IMR-90 (cell line): ENCODE measurements at regions not wholly inside any gene's neighbourhood (a gene's known extent, or its start where the extent isn't known, plus 50 kb on each side); places are given as distances from the start of the nearest gene placed in this dataset.

Experiments used
- ATAC-seq: fragments of 200-7000 bp; cut with Tn5 transposase; 2 replicates; pipeline ENCODE4 v1.9.1; 2020; ENCODE audit warnings: low read depth, mild to moderate bottlenecking, moderate library complexity
- BruUV-seq: library from RNA; stranded (reverse); fragments of 400-500 nt; replicated peaks from 2 replicates; lab custom pipeline; 2021; lab: Mats Ljungman, UMichigan
- CTCF ChIA-PET: fragments of 300-600 bp; formaldehyde crosslinking; extraction: SDS; loops from one replicate; lab custom pipeline; 2021; ENCODE audit warnings: antibody characterized with exemption; lab: Yijun Ruan, JAX
- POLR2A ChIA-PET: fragments of 300-600 bp; sonication (Branson Sonifier 250); formaldehyde crosslinking; loops from one replicate; lab custom pipeline; 2022; ENCODE audit warnings: antibody characterized with exemption; ENCODE audit not compliant: unreplicated experiment; lab: Charles Lee
- DNase-seq: peaks from one replicate; pipeline ENCODE4 v3.0.0; 2013
- H2AFZ ChIP-seq: replicated peaks from 2 replicates; pipeline ENCODE3; 2013; ENCODE audit warnings: low read length, mild to moderate bottlenecking; ENCODE audit not compliant: poor library complexity
- H2AK5ac ChIP-seq: 2 replicates; pipeline ENCODE4 v1.6.1; 2013; ENCODE audit warnings: low read depth, low read length, inconsistent platforms
- H2AK9ac ChIP-seq: replicated peaks from 2 replicates; pipeline ENCODE3; 2013; ENCODE audit warnings: mild to moderate bottlenecking, low read depth, low read length, moderate library complexity; ENCODE audit not compliant: poor library complexity
- H2BK120ac ChIP-seq: 2 replicates; pipeline ENCODE4 v1.6.1; 2013; ENCODE audit warnings: low read depth, low read length, inconsistent platforms
- H2BK15ac ChIP-seq: 3 replicates; pipeline ENCODE4 v1.6.1; 2013; ENCODE audit warnings: low read depth, low read length, inconsistent platforms
- H2BK20ac ChIP-seq: 2 replicates; pipeline ENCODE4 v1.6.1; 2013; ENCODE audit warnings: low read depth, mild to moderate bottlenecking, inconsistent platforms, low read length, moderate library complexity
- H2BK5ac ChIP-seq: 2 replicates; pipeline ENCODE4 v1.6.1; 2013; ENCODE audit warnings: mild to moderate bottlenecking, low read depth, low read length, inconsistent platforms; ENCODE audit not compliant: poor library complexity, severe bottlenecking
- H3K14ac ChIP-seq: replicated peaks from 2 replicates; pipeline ENCODE4 v1.6.1; 2013; ENCODE audit warnings: low read depth, low read length, inconsistent platforms
- H3K18ac ChIP-seq: 2 replicates; pipeline ENCODE4 v1.6.1; 2013; ENCODE audit warnings: low read depth, low read length, control low read depth
- H3K23ac ChIP-seq: 2 replicates; pipeline ENCODE4 v1.6.1; 2013; ENCODE audit warnings: low read depth, low read length, inconsistent platforms
- H3K27ac ChIP-seq: 2 replicates; pipeline ENCODE4 v1.5.1; 2013; ENCODE audit warnings: mild to moderate bottlenecking, control low read depth, low read length; ENCODE audit not compliant: insufficient read depth
- H3K27me3 ChIP-seq: 2 replicates; pipeline ENCODE4 v1.6.1; 2013; ENCODE audit warnings: low read length; ENCODE audit not compliant: control insufficient read depth, insufficient read depth
- H3K36me3 ChIP-seq: 2 replicates; pipeline ENCODE4 v1.6.1; 2013; ENCODE audit warnings: low read length, mixed read lengths; ENCODE audit not compliant: control insufficient read depth, insufficient read depth
- H3K4ac ChIP-seq: 2 replicates; pipeline ENCODE4 v1.6.1; 2013; ENCODE audit warnings: low read depth, low read length, inconsistent platforms
- H3K4me1 ChIP-seq: 2 replicates; pipeline ENCODE4 v1.6.1; 2013; ENCODE audit warnings: low read length, mixed read lengths; ENCODE audit not compliant: control insufficient read depth, insufficient read depth
- H3K4me2 ChIP-seq: 2 replicates; pipeline ENCODE4 v1.6.1; 2013; ENCODE audit warnings: low read depth, mild to moderate bottlenecking, control low read depth, low read length, moderate library complexity
- H3K4me3 ChIP-seq: 2 replicates; pipeline ENCODE4 v1.5.1; 2013; ENCODE audit warnings: low read depth, mild to moderate bottlenecking, control low read depth, low read length, moderate library complexity; ENCODE audit not compliant: insufficient read depth
- H3K56ac ChIP-seq: 2 replicates; pipeline ENCODE4 v1.6.1; 2013; ENCODE audit warnings: low read length, inconsistent platforms; ENCODE audit not compliant: insufficient read depth; ENCODE audit errors: extremely low read depth
- H3K79me1 ChIP-seq, 2 experiments: 2 replicates each; pipeline ENCODE4 v1.6.1; 2013; ENCODE audit warnings: low read length in 2 of 2, inconsistent platforms in 1 of 2, low read depth in 1 of 2
- H3K9ac ChIP-seq: 2 replicates; pipeline ENCODE4 v1.6.1; 2013; ENCODE audit warnings: low read depth, low read length, control low read depth
- H3K9me1 ChIP-seq: 2 replicates; pipeline ENCODE4 v1.6.1; 2013; ENCODE audit warnings: low read length, inconsistent platforms; ENCODE audit not compliant: insufficient read depth
- H3K9me3 ChIP-seq: 2 replicates; pipeline ENCODE4 v1.6.1; 2013; ENCODE audit warnings: low read length; ENCODE audit not compliant: control insufficient read depth, insufficient read depth
- H4K20me1 ChIP-seq: 2 replicates; pipeline ENCODE4 v1.6.1; 2013; ENCODE audit warnings: low read length, inconsistent platforms; ENCODE audit not compliant: insufficient read depth
- H4K5ac ChIP-seq: 2 replicates; pipeline ENCODE4 v1.6.1; 2013; ENCODE audit warnings: mild to moderate bottlenecking, low read depth, low read length, control low read depth
- H4K8ac ChIP-seq, 2 experiments: 2 replicates each; pipeline ENCODE4 v1.6.1; 2013; ENCODE audit warnings: low read depth in 2 of 2, low read length in 2 of 2, control low read depth in 1 of 2, inconsistent platforms in 1 of 2
- H4K91ac ChIP-seq: 2 replicates; pipeline ENCODE4 v1.6.1; 2013; ENCODE audit warnings: low read depth, low read length, inconsistent platforms; ENCODE audit not compliant: insufficient read depth
- BHLHE40 ChIP-seq: fragments of 150-350 bp; IDR thresholded peaks from 2 replicates; pipeline ENCODE4 v1.6.1; 2016; ENCODE audit warnings: mild to moderate bottlenecking, low read depth, low read length
- MAFK ChIP-seq: IDR thresholded peaks from 2 replicates; pipeline ENCODE4 v1.6.1; 2012; ENCODE audit warnings: low read depth, low read length, improper control_type of control experiment
- WGBS, 2 experiments: methylation state at CpG; one replicate each; pipeline versions ENCODE4 v1.1.5 to v1.1.7; 2013; ENCODE audit warnings: missing lambda C conversion rate in 2 of 2; ENCODE audit not compliant: insufficient read length in 1 of 2; ENCODE audit errors: extremely low coverage in 2 of 2; 5-methylcytosine and 5-hydroxymethylcytosine counted together
- dilution Hi-C: fragments of 300-500 bp; cut with HindIII; formaldehyde crosslinking; loops from one replicate; pipeline ENCODE4 v1.14.3; 2018; ENCODE audit warnings: low sequenced_read_pairs; ENCODE audit not compliant: unreplicated experiment
- in situ Hi-C: fragments of 300-500 bp; cut with MboI; formaldehyde crosslinking; loops from 3 replicates; pipeline ENCODE4 v1.14.3; 2019; ENCODE audit warnings: low sequenced_read_pairs, inconsistent platforms, mixed read lengths
- intact Hi-C: fragments of 100-400 bp; cut with micrococcal nuclease; formaldehyde crosslinking; loops from 2 replicates; pipeline ENCODE4 v1.10.0; 2022

GRCh38 chr4:123581802-123582201 is 185.2 kb downstream of the SPRY1 start:
- H2BK5ac ChIP-seq = no peak overlapping the region
- no peak overlapping the region for H3K4ac ChIP-seq
- H3K14ac ChIP-seq = no peak overlapping the region
- H3K9ac ChIP-seq = no peak overlapping the region
- TF ChIP-seq BHLHE40 (no peak), MAFK (peak; percentile 93)
- no peaks in the 10 kb centered on the region for H4K20me1 ChIP-seq
- no peak overlapping the region for H3K23ac ChIP-seq
- no peak overlapping the region for H3K27ac ChIP-seq
- no peak overlapping the region for H2AK9ac ChIP-seq
- dilution Hi-C loops (no loop called here), intact Hi-C loops (no loop called here), in situ Hi-C loops (no loop called here)
- DNase-seq (no peak), ATAC-seq (no peak)
- CTCF ChIA-PET = no interaction called here
- H3K79me1 ChIP-seq = no peaks in the 10 kb centered on the region
- no peak overlapping the region for H3K56ac ChIP-seq
- no CpG with 5 or more reads among the region's 3 CpGs for WGBS, 2 experiments
- H2BK15ac ChIP-seq = no peak overlapping the region
- no peak overlapping the region for H2BK120ac ChIP-seq
- peaks cover 10% of the 10 kb centered on the region for H3K9me3 ChIP-seq
- H4K91ac ChIP-seq = no peak overlapping the region
- no TSS peak for BruUV-seq
- POLR2A ChIA-PET = no interaction called here
- 0 out of 2 replicates have a peak, but pooled peaks cover 3% of the 10 kb centered on the region for H3K36me3 ChIP-seq
- H2AFZ ChIP-seq = no peak overlapping the region
- H3K27me3 ChIP-seq = no peaks in the 10 kb centered on the region
- H3K4me1 ChIP-seq = no peaks in the 10 kb centered on the region
- H3K18ac ChIP-seq = no peak overlapping the region
- no peaks in the 10 kb centered on the region for H3K9me1 ChIP-seq
- no peak overlapping the region; the same call in 1 of the 2 replicates for H2AK5ac ChIP-seq
- no peak overlapping the region for H4K5ac ChIP-seq
- no peak overlapping the region for H3K4me2 ChIP-seq
- H4K8ac ChIP-seq = no peak overlapping the region
- H2BK20ac ChIP-seq = no peak overlapping the region
- H3K4me3 ChIP-seq = no peak overlapping the region
